ENCODE measurements at regions not wholly inside any gene's neighbourhood (a gene's known extent, or its start where the extent isn't known, plus 50 kb on each side); places are given as distances from the start of the nearest gene placed in this dataset.

GRCh38 chr12:47578836-47579235 lies 127.0 kb downstream of the RPAP3 start:
- TF ChIP-seq CTCF (IDR thresholded peaks at IDR 0.05) (no peak), ZFX (IDR thresholded peaks at IDR 0.05; ENCODE audit: borderline replicate concordance) (no peak)
